ENCODE measurements at regions not wholly inside any gene's neighbourhood (a gene's known extent, or its start where the extent isn't known, plus 50 kb on each side); places are given as distances from the start of the nearest gene placed in this dataset.

GRCh38 chr3:137948400-137949072 is 61.4 kb upstream of the CLDN18 start:
- POLR2A ChIA-PET: interaction anchor here (0.6 kb wide), 1 partner anchor 19 kb away, joined by 3 read pairs; no protein-coding TSS in a partner anchor
- H3K36me3 ChIP-seq (ENCODE audit: control insufficient read depth in 2 of 2, insufficient read depth in 1 of 2, low read length in 2 of 2): no peaks in the 10 kb centered on the region

DNA sequence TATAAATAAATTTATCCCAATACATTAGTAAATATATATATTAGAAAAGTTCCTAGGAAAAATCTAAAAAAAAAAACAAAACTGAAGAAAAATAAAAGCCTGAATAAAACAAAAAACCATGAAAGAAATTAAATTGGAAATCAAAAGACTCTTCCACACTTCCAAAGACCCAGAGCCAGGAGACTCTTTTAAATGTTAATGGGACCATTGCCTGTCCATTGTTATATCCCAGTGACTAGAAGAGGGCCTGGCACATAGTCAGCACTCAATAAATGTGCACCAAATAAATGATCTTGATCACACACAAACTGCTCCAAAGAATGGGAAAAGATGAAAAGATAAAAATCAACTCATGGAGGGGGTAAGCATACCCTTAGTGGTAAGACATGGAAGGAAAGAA is 51.3 kb upstream of the CLDN18 start:
- TF ChIP-seq, protein P1, sequence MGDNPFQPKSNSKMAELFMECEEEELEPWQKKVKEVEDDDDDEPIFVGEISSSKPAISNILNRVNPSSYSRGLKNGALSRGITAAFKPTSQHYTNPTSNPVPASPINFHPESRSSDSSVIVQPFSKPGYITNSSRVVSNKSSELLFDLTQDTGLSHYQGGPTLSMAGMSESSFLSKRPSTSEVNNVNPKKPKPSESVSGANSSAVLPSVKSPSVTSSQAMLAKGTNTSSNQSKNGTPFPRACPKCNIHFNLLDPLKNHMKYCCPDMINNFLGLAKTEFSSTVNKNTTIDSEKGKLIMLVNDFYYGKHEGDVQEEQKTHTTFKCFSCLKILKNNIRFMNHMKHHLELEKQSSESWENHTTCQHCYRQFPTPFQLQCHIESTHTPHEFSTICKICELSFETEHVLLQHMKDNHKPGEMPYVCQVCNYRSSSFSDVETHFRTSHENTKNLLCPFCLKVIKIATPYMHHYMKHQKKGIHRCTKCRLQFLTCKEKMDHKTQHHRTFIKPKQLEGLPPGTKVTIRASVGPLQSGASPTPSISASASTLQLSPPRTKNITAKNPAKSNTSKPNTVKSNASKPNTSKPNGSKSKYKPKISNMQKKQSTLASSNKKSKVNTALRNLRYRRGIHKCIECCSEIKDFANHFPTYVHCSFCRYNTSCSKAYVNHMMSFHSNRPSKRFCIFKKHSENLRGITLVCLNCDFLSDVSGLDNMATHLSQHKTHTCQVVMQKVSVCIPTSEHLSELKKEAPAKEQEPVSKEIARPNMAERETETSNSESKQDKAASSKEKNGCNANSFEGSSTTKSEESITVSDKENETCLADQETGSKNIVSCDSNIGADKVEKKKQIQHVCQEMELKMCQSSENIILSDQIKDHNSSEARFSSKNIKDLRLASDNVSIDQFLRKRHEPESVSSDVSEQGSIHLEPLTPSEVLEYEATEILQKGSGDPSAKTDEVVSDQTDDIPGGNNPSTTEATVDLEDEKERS (tag by site-specific recombination; IDR thresholded peaks at IDR 0.05): no peak
- TF ChIP-seq ZNF37A (tag by site-specific recombination; IDR thresholded peaks at IDR 0.05) (no peak), HIC1 (tag by site-specific recombination; IDR thresholded peaks at IDR 0.05) (no peak)
- POLR2A ChIA-PET: no interaction called here

More at GRCh38 chr3:137948400-137949072, 61.4 kb upstream of the CLDN18 start:
- no peak overlapping the region for H3K27ac ChIP-seq (ENCODE audit: extremely low read depth, low read depth, low read length)
- CTCF ChIA-PET: interaction anchor here (0.6 to 1.1 kb wide), 5 partner anchors 9 to 754 kb away, joined by 3 to 6 read pairs (median 3); no protein-coding TSS in a partner anchor
- TF ChIP-seq ZNF600 (tag by site-specific recombination; IDR thresholded peaks at IDR 0.05): no peak
- TF ChIP-seq ZNF621 (tag by site-specific recombination; IDR thresholded peaks at IDR 0.05): no peak
- no peak for TF ChIP-seq ZNF664 (tag by site-specific recombination; IDR thresholded peaks at IDR 0.05)
- no peak for TF ChIP-seq SCRT2 (tag by site-specific recombination; IDR thresholded peaks at IDR 0.05)
- no peak for TF ChIP-seq ZNF175 (tag by site-specific recombination; IDR thresholded peaks at IDR 0.05)
- no peak for TF ChIP-seq ZNF10 (tag by site-specific recombination; IDR thresholded peaks at IDR 0.05)
- TF ChIP-seq ZNF239 (tag by site-specific recombination; IDR thresholded peaks at IDR 0.05): no peak
- TF ChIP-seq ZNF138 (tag by site-specific recombination; IDR thresholded peaks at IDR 0.05; ENCODE audit: borderline replicate concordance): no peak
- TF ChIP-seq ZEB2 (tag by site-specific recombination; IDR thresholded peaks at IDR 0.05): no peak
- no peak for TF ChIP-seq ZNF549 (tag by site-specific recombination; IDR thresholded peaks at IDR 0.05)
- no peak for TF ChIP-seq ZNF324 (tag by site-specific recombination; IDR thresholded peaks at IDR 0.05)
- no peak for TF ChIP-seq ZNF747 (tag by site-specific recombination; IDR thresholded peaks at IDR 0.05)
- TF ChIP-seq ZFP69B (tag by site-specific recombination; IDR thresholded peaks at IDR 0.05): no peak
- H3K4me1 ChIP-seq (ENCODE audit: control insufficient read depth, insufficient read depth, low read length): no peaks in the 10 kb centered on the region
- no peaks in the 10 kb centered on the region for H3K9me3 ChIP-seq (ENCODE audit: control insufficient read depth, insufficient read depth, low read depth, low read length)
- no peak overlapping the region for H3K4me3 ChIP-seq (ENCODE audit: low read depth, low read length)

More for the DNA sequence above, 51.3 kb upstream of the CLDN18 start:
- no peaks in the 10 kb centered on the region for H3K9me3 ChIP-seq (ENCODE audit: control insufficient read depth, insufficient read depth, low read depth, low read length)
- no peak overlapping the region for H3K27ac ChIP-seq (ENCODE audit: extremely low read depth, low read depth, low read length)
- H3K36me3 ChIP-seq (ENCODE audit: control insufficient read depth in 2 of 2, insufficient read depth in 1 of 2, low read length in 2 of 2): no peaks in the 10 kb centered on the region
- no peak overlapping the region for H3K4me3 ChIP-seq (ENCODE audit: low read depth, low read length)
- no peaks in the 10 kb centered on the region for H3K4me1 ChIP-seq (ENCODE audit: control insufficient read depth, insufficient read depth, low read length)
- CTCF ChIA-PET: interaction anchor here (0.6 to 0.9 kb wide), 3 partner anchors 11 to 888 kb away, joined by 3 to 8 read pairs (median 3); no protein-coding TSS in a partner anchor

All from HEK293 (cell line).